ENCODE measurements at regions not wholly inside any gene's neighbourhood (a gene's known extent, or its start where the extent isn't known, plus 50 kb on each side); places are given as distances from the start of the nearest gene placed in this dataset.

DNA sequence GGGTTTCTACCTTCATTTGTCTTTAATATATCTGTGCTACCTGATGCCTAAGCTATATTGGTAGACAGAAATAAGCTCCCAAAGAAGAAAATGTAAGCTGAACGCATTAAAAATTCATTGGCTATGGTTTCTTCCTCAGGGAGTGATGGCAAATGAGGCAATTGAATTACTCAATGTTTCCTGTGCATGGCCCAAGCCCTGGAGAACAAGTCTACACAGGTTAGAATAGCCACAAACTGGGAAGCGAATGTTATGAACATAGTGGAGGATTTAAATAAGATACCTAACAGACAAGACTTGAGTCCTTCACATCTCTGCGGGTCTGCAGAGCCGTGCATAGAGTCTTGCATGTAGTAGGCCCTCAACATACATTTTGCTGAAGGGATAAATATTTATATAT, 350.3 kb downstream of the RWDD3 start:
- H3K4me1 Mint-ChIP-seq (ENCODE audit: low read depth, unreplicated experiment) = peaks cover 19% of the 10 kb centered on the region
- no peaks in the 10 kb centered on the region for H3K27me3 Mint-ChIP-seq (ENCODE audit: unreplicated experiment)
- no peaks in the 10 kb centered on the region for H3K36me3 Mint-ChIP-seq (ENCODE audit: unreplicated experiment)
- no peak overlapping the region for H3K4me3 Mint-ChIP-seq (ENCODE audit: unreplicated experiment)
- peak overlapping the region; percentile 87 for H3K27ac Mint-ChIP-seq (ENCODE audit: unreplicated experiment)
- H3K9me3 Mint-ChIP-seq (ENCODE audit: unreplicated experiment) = no peaks in the 10 kb centered on the region
- DNase-seq = no peak
- TF ChIP-seq, protein P1, sequence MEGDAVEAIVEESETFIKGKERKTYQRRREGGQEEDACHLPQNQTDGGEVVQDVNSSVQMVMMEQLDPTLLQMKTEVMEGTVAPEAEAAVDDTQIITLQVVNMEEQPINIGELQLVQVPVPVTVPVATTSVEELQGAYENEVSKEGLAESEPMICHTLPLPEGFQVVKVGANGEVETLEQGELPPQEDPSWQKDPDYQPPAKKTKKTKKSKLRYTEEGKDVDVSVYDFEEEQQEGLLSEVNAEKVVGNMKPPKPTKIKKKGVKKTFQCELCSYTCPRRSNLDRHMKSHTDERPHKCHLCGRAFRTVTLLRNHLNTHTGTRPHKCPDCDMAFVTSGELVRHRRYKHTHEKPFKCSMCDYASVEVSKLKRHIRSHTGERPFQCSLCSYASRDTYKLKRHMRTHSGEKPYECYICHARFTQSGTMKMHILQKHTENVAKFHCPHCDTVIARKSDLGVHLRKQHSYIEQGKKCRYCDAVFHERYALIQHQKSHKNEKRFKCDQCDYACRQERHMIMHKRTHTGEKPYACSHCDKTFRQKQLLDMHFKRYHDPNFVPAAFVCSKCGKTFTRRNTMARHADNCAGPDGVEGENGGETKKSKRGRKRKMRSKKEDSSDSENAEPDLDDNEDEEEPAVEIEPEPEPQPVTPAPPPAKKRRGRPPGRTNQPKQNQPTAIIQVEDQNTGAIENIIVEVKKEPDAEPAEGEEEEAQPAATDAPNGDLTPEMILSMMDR (IDR thresholded peaks at IDR 0.05; ENCODE audit: partially characterized antibody, unreplicated experiment) = no peak

DNA sequence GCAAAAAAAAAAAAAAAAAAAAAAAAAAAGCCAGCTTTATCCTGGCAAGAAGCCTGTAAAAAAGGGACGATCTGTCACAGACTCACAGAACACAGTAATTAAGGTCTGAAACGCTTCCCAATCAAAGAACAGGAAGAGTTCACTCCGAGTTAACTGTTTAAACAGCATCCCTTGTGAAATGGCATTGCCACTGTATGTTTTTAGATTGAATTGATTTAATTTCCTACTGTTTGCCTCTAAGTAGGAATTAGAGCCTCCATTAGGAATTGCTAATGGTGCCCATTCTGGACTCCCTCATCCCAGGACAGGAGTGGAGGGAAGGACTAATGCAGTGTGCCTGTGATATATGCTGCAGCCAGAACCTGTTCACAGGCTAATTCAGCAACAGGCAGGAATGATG, 370.8 kb downstream of the RWDD3 start:
- no peak overlapping the region for H3K4me3 Mint-ChIP-seq (ENCODE audit: unreplicated experiment)
- no peaks in the 10 kb centered on the region for H3K27me3 Mint-ChIP-seq (ENCODE audit: unreplicated experiment)
- DNase-seq = no peak
- peaks cover 4% of the 10 kb centered on the region for H3K36me3 Mint-ChIP-seq (ENCODE audit: unreplicated experiment)
- H3K4me1 Mint-ChIP-seq (ENCODE audit: low read depth, unreplicated experiment) = peaks cover 13% of the 10 kb centered on the region
- H3K27ac Mint-ChIP-seq (ENCODE audit: unreplicated experiment) = no peak overlapping the region
- H3K9me3 Mint-ChIP-seq (ENCODE audit: unreplicated experiment) = no peaks in the 10 kb centered on the region
- TF ChIP-seq, protein P1 (IDR thresholded peaks at IDR 0.05; ENCODE audit: partially characterized antibody, unreplicated experiment) = no peak

GRCh38 chr1:95614197-95614596, 380.2 kb downstream of the RWDD3 start:
- TF ChIP-seq, protein P1 (IDR thresholded peaks at IDR 0.05; ENCODE audit: partially characterized antibody, unreplicated experiment) = no peak
- DNase-seq = no peak
- H3K27ac Mint-ChIP-seq (ENCODE audit: unreplicated experiment) = no peak overlapping the region

GRCh38 chr1:95615421-95615820, 381.4 kb downstream of the RWDD3 start:
- H3K4me1 Mint-ChIP-seq (ENCODE audit: low read depth, unreplicated experiment) = no peaks in the 10 kb centered on the region
- TF ChIP-seq, protein P1 (IDR thresholded peaks at IDR 0.05; ENCODE audit: partially characterized antibody, unreplicated experiment) = no peak
- DNase-seq = no peak
- no peaks in the 10 kb centered on the region for H3K36me3 Mint-ChIP-seq (ENCODE audit: unreplicated experiment)
- H3K27me3 Mint-ChIP-seq (ENCODE audit: unreplicated experiment) = no peaks in the 10 kb centered on the region
- H3K27ac Mint-ChIP-seq (ENCODE audit: unreplicated experiment) = no peak overlapping the region
- H3K9me3 Mint-ChIP-seq (ENCODE audit: unreplicated experiment) = no peaks in the 10 kb centered on the region
- H3K4me3 Mint-ChIP-seq (ENCODE audit: unreplicated experiment) = no peak overlapping the region

More at GRCh38 chr1:95614197-95614596, 380.2 kb downstream of the RWDD3 start:
- Mint-ChIP-seq H3K9me3 (ENCODE audit: unreplicated experiment) (no peaks in the 10 kb centered on the region), H3K4me3 (ENCODE audit: unreplicated experiment) (no peak overlapping the region), H3K36me3 (ENCODE audit: unreplicated experiment) (no peaks in the 10 kb centered on the region), H3K4me1 (ENCODE audit: low read depth, unreplicated experiment) (no peaks in the 10 kb centered on the region), H3K27me3 (ENCODE audit: unreplicated experiment) (no peaks in the 10 kb centered on the region)

DNA sequence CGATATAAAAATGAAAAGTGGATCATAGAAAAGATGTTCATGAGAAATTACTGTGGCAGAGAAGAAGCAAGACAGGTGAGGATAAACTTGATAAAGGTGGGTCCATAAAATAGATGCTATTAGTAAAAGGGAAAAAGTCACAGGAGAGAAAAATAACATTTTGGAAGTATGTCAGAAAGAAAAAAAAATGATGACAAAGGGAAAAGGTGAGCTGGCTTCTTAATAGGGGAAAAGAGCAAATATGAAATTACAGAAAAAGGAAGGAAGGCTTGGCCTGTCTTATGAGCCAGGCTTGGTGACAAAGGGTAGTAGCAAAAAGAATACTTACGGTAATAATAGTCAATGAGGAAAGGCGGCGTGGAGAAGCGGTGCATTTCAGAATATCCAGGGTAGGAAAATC, 386.1 kb downstream of the RWDD3 start:
- TF ChIP-seq, protein P1 (IDR thresholded peaks at IDR 0.05; ENCODE audit: partially characterized antibody, unreplicated experiment) = no peak
- Mint-ChIP-seq H3K4me3 (ENCODE audit: unreplicated experiment) (no peak overlapping the region), H3K36me3 (ENCODE audit: unreplicated experiment) (no peaks in the 10 kb centered on the region), H3K4me1 (ENCODE audit: low read depth, unreplicated experiment) (no peaks in the 10 kb centered on the region), H3K9me3 (ENCODE audit: unreplicated experiment) (no peaks in the 10 kb centered on the region), H3K27me3 (ENCODE audit: unreplicated experiment) (peaks cover 4% of the 10 kb centered on the region), H3K27ac (ENCODE audit: unreplicated experiment) (no peak overlapping the region)
- no peak for DNase-seq
